Stomach (tissue), 8 donors: ENCODE measurements at regions not wholly inside any gene's neighbourhood (a gene's known extent, or its start where the extent isn't known, plus 50 kb on each side); places are given as distances from the start of the nearest gene placed in this dataset.

Source experiments
- DNase-seq, 2 donors: peaks; one replicate each; pipeline versions ENCODE4 v3.0.0 to v3.0.0-alpha.2; 2013 to 2019
- H3K27ac ChIP-seq, 5 donors: fragments of 200-600 bp in 4 of 5; sonication (generic) in 4 of 5; one replicate each; pipeline ENCODE4 v1.5.1; 2013 to 2019; ENCODE audit warnings: mild to moderate bottlenecking in 1 of 5, moderate library complexity in 1 of 5
- H3K27me3 ChIP-seq, 3 donors: fragments of 200-600 bp; sonication (generic); one replicate each; pipeline ENCODE4 v1.5.1; 2017 to 2019; ENCODE audit warnings: mixed run types in 1 of 3
- H3K36me3 ChIP-seq, 4 donors: fragments of 200-600 bp; sonication (generic); 1 replicate in 3 of 4; 2 replicates in 1 of 4; pipeline ENCODE4 v1.5.1; 2016 to 2019
- H3K4me1 ChIP-seq, 4 donors: fragments of 200-600 bp; sonication (generic); one replicate each; pipeline ENCODE4 v1.5.1; 2016 to 2019
- H3K4me3 ChIP-seq, 4 donors: fragments of 200-600 bp; sonication (generic) in 3 of 4; one replicate each; pipeline ENCODE4 v1.5.1; 2016 to 2019; ENCODE audit warnings: mild to moderate bottlenecking in 1 of 4
- H3K9me3 ChIP-seq, 4 donors: fragments of 200-600 bp; sonication (generic); one replicate each; pipeline ENCODE4 v1.5.1; 2016 to 2019
- CTCF ChIP-seq, 7 experiments: fragments of 450-650 bp in 4 of 7; fragments of 200-600 bp in 3 of 7; sonication (generic) in 3 of 7; IDR thresholded peaks; one replicate each; pipeline ENCODE4 v1.5.1; 2016 to 2019; ENCODE audit warnings: antibody characterized with exemption in 7 of 7, control low read depth in 2 of 7, mild to moderate bottlenecking in 1 of 7
- EP300 ChIP-seq: sonication (generic); formaldehyde crosslinking; IDR thresholded peaks from one replicate; pipeline ENCODE4 v1.6.1; 2017; ENCODE audit warnings: antibody characterized with exemption
- POLR2A ChIP-seq, 4 donors: fragments of 450-650 bp; IDR thresholded peaks; one replicate each; pipeline ENCODE4 v1.6.1; 2016; ENCODE audit warnings: antibody characterized with exemption in 4 of 4, control low read depth in 2 of 4, mild to moderate bottlenecking in 1 of 4, moderate library complexity in 1 of 4
- POLR2AphosphoS5 ChIP-seq, 3 donors: sonication (generic); formaldehyde crosslinking; IDR thresholded peaks; one replicate each; pipeline ENCODE4 v1.6.1; 2016; ENCODE audit warnings: antibody characterized with exemption in 3 of 3
- WGBS, 5 donors: extraction: QIAGEN DNeasy Blood & Tissue Kit in 3 of 5; methylation state at CpG; one replicate each; pipeline versions ENCODE4 v1.1.5 to v1.1.7; 2013 to 2018; 5-methylcytosine and 5-hydroxymethylcytosine counted together
- intact Hi-C: fragments of 100-400 bp; cut with DNase I; formaldehyde crosslinking; loops from one replicate; pipeline ENCODE4 v1.15.1; 2023; ENCODE audit warnings: low total_unique reads
- donor health status: healthy with polysubstance abuse.
- donor health status: Bipolar disorder and iron deficiency.
- donor health status: healthy.

GRCh38 chr6:153862927-153863326, 176.1 kb upstream of the OPRM1 start:
- TF ChIP-seq EP300 (no peak), POLR2A (IDR thresholded peaks at IDR 0.05) (no peak), CTCF (IDR thresholded peaks at IDR 0.05) (no peak), POLR2AphosphoS5 (IDR thresholded peaks at IDR 0.05) (no peak)
- intact Hi-C loops: no loop called here
- H3K27me3 ChIP-seq: no peaks in the 10 kb centered on the region
- H3K36me3 ChIP-seq: no peaks in the 10 kb centered on the region
- H3K27ac ChIP-seq: no peak overlapping the region
- no peak for DNase-seq
- no peak overlapping the region for H3K4me3 ChIP-seq
- H3K9me3 ChIP-seq: peaks cover 0 to 12% (median 0%) of the 10 kb centered on the region in 4 donors
- WGBS, 5 donors: 56 to 81% (median 72%) methylated on average over 1 of the region's 1 CpG
- no peaks in the 10 kb centered on the region for H3K4me1 ChIP-seq

GRCh38 chr6:153862139-153862538, 176.9 kb upstream of the OPRM1 start:
- Histone ChIP-seq H3K4me1 (no peaks in the 10 kb centered on the region), H3K9me3 (peaks cover 0 to 14% (median 1%) of the 10 kb centered on the region in 4 donors), H3K4me3 (no peak overlapping the region), H3K36me3 (no peaks in the 10 kb centered on the region), H3K27ac (no peak overlapping the region), H3K27me3 (no peaks in the 10 kb centered on the region)
- intact Hi-C loops: no loop called here
- TF ChIP-seq EP300 (no peak), CTCF (IDR thresholded peaks at IDR 0.05) (no peak), POLR2A (IDR thresholded peaks at IDR 0.05) (no peak), POLR2AphosphoS5 (IDR thresholded peaks at IDR 0.05) (no peak)
- DNase-seq: no peak

GRCh38 chr6:153858529-153858928, 180.5 kb upstream of the OPRM1 start:
- Histone ChIP-seq H3K4me3 (no peak overlapping the region), H3K36me3 (no peaks in the 10 kb centered on the region), H3K27me3 (no peaks in the 10 kb centered on the region), H3K9me3 (peaks cover 0 to 14% (median 6%) of the 10 kb centered on the region in 4 donors), H3K4me1 (no peaks in the 10 kb centered on the region), H3K27ac (no peak overlapping the region)
- no peak for DNase-seq
- intact Hi-C loops: no loop called here
- no peak for TF ChIP-seq POLR2A (IDR thresholded peaks at IDR 0.05)
- TF ChIP-seq EP300: no peak
- TF ChIP-seq CTCF (IDR thresholded peaks at IDR 0.05): no peak
- TF ChIP-seq POLR2AphosphoS5 (IDR thresholded peaks at IDR 0.05): no peak
- 57 to 84% (median 69%) methylated on average over 5 of the region's 5 CpGs for WGBS, 5 donors

- WGBS, 5 donors: 93 to 100% (median 96%) methylated on average over 6 to 24 of the region's 24 CpGs
- Histone ChIP-seq H3K36me3 (no peaks in the 10 kb centered on the region), H3K9me3 (peaks cover 0 to 14% (median 6%) of the 10 kb centered on the region in 4 donors), H3K4me1 (no peaks in the 10 kb centered on the region), H3K4me3 (no peak overlapping the region), H3K27ac (no peak overlapping the region), H3K27me3 (no peaks in the 10 kb centered on the region)
- intact Hi-C loops: no loop called here
- no peak for TF ChIP-seq EP300
- TF ChIP-seq POLR2A (IDR thresholded peaks at IDR 0.05): no peak
- TF ChIP-seq CTCF (IDR thresholded peaks at IDR 0.05): no peak
- no peak for TF ChIP-seq POLR2AphosphoS5 (IDR thresholded peaks at IDR 0.05)
- no peak for DNase-seq
Measured at GRCh38 chr6:153856929-153857376, 182.1 kb upstream of the OPRM1 start.
